ENCODE measurements at regions not wholly inside any gene's neighbourhood (a gene's known extent, or its start where the extent isn't known, plus 50 kb on each side); places are given as distances from the start of the nearest gene placed in this dataset.

DNA sequence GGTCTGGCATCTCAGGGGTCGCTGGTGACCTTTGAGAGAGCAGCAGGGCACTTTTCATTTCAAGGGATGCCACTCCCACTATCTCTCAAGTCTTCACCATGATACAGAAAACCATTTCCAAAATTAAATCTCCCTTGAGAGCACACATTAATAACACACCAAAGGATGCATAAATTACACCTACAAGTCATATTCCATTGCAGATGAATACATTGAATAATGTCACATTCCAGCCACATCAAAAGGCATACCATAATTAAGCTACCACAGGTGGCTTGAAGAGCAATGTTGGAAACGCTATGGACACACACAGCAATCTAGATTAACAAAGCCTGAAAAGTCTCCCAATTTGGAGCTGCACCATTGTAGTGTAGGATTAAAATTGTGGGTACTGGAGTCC is 353.3 kb upstream of the ZMIZ1 start:
- peaks cover 89% of the 10 kb centered on the region for H3K27me3 Mint-ChIP-seq (ENCODE audit: unreplicated experiment)
- no TSS peak for BruUV-seq (replicated peaks)
- no peaks in the 10 kb centered on the region for H3K4me1 Mint-ChIP-seq (ENCODE audit: low read depth, unreplicated experiment)
- H3K4me3 Mint-ChIP-seq (ENCODE audit: low read depth, unreplicated experiment): no peak overlapping the region
- no peak for DNase-seq
- intact Hi-C loops (cut with micrococcal nuclease; ENCODE audit: unreplicated experiment): no loop called here
- CTCF ChIA-PET: no interaction called here
- TF ChIP-seq, protein P1, sequence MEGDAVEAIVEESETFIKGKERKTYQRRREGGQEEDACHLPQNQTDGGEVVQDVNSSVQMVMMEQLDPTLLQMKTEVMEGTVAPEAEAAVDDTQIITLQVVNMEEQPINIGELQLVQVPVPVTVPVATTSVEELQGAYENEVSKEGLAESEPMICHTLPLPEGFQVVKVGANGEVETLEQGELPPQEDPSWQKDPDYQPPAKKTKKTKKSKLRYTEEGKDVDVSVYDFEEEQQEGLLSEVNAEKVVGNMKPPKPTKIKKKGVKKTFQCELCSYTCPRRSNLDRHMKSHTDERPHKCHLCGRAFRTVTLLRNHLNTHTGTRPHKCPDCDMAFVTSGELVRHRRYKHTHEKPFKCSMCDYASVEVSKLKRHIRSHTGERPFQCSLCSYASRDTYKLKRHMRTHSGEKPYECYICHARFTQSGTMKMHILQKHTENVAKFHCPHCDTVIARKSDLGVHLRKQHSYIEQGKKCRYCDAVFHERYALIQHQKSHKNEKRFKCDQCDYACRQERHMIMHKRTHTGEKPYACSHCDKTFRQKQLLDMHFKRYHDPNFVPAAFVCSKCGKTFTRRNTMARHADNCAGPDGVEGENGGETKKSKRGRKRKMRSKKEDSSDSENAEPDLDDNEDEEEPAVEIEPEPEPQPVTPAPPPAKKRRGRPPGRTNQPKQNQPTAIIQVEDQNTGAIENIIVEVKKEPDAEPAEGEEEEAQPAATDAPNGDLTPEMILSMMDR (IDR thresholded peaks at IDR 0.05; ENCODE audit: unreplicated experiment): no peak
- H3K27ac Mint-ChIP-seq (ENCODE audit: unreplicated experiment): no peak overlapping the region
- H3K36me3 Mint-ChIP-seq (ENCODE audit: insufficient read depth, unreplicated experiment): no peaks in the 10 kb centered on the region
- H3K9me3 Mint-ChIP-seq (ENCODE audit: low read depth, unreplicated experiment): no peaks in the 10 kb centered on the region

DNA sequence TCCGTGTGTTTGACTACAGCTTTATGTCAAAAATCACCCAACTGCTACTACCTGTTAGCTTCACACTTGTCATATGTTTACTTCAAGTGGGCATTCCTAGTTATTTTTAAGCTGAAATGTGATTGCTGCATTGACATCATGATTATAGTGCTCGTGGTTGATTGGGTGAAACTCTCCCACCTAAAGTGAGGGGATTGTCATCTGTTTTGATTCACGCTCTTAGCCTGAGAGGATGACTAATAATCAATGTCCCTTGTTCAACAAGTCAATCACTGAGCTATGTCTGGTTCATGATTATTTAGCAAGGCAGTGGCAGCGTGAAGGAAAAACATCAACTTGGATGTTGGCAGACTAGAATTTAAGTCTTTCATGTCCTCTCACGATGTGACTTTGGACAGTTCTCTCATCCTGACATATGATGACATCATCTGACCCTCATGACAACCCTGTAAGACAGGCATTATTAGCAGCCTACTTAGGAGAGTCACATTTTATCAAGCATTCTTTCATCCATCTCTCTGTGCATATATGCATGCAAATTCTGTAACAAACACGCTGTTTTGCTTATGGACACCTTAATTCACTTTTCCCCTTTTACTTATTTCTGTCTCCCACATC is 352.6 kb upstream of the ZMIZ1 start:
- H3K4me3 Mint-ChIP-seq (ENCODE audit: low read depth, unreplicated experiment): no peak overlapping the region
- no peaks in the 10 kb centered on the region for H3K36me3 Mint-ChIP-seq (ENCODE audit: insufficient read depth, unreplicated experiment)
- H3K27ac Mint-ChIP-seq (ENCODE audit: unreplicated experiment): no peak overlapping the region
- H3K4me1 Mint-ChIP-seq (ENCODE audit: low read depth, unreplicated experiment): no peaks in the 10 kb centered on the region
- CTCF ChIA-PET: no interaction called here
- no peaks in the 10 kb centered on the region for H3K9me3 Mint-ChIP-seq (ENCODE audit: low read depth, unreplicated experiment)
- peaks cover 89% of the 10 kb centered on the region for H3K27me3 Mint-ChIP-seq (ENCODE audit: unreplicated experiment)
- BruUV-seq (replicated peaks): no TSS peak
- TF ChIP-seq, protein P1 (IDR thresholded peaks at IDR 0.05; ENCODE audit: unreplicated experiment): no peak
- DNase-seq: no peak
- intact Hi-C loops (cut with micrococcal nuclease; ENCODE audit: unreplicated experiment): no loop called here

DNA sequence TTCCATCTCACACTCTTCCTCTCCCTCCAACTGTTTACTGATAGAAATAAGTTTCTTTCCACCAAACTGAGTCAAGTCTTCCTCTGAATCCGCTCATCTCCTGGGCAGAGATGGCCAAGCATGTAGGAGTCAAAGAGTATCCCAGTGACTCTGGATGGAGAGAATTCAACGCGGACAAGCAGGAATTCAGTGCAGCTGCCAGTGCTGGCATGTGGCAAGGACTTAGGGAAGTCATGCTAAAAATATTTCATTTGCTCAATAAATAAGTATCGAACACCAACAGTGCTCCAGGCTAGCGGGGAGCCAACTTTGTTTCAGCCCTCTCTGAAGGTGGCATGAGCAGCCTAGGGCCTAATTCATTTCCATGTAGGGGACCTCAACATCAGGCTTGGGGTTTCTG is 351.6 kb upstream of the ZMIZ1 start:
- intact Hi-C loops (cut with micrococcal nuclease; ENCODE audit: unreplicated experiment): no loop called here

DNA sequence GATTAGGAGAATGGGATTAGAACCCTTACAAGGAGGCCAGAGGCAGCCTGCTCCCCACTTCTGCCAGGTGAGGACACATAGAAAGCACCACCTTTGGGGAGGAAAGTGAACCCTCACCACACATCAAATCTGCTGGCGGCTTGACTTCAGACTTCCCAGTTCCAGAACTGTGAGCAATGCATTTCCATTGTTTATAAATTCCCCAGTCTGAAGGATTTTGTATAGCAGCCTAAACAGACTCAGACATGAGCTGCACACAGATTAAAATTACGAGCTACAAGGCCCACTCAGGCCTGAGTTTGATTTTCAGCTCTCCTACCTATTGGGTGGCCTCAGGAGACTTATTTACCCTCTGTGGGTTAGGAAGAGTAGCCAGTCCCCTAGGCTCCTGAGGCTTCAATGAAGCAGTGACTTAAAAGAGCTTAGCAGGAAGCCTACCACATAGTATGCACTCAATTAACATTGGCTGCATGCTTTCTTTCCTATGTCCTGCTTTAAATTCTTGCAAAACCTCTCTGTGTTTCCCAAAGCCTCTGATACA is 350.7 kb upstream of the ZMIZ1 start:
- Mint-ChIP-seq H3K27me3 (ENCODE audit: unreplicated experiment) (peaks cover 85% of the 10 kb centered on the region), H3K27ac (ENCODE audit: unreplicated experiment) (no peak overlapping the region), H3K4me3 (ENCODE audit: low read depth, unreplicated experiment) (no peak overlapping the region), H3K4me1 (ENCODE audit: low read depth, unreplicated experiment) (no peaks in the 10 kb centered on the region), H3K9me3 (ENCODE audit: low read depth, unreplicated experiment) (no peaks in the 10 kb centered on the region), H3K36me3 (ENCODE audit: insufficient read depth, unreplicated experiment) (no peaks in the 10 kb centered on the region)
- BruUV-seq (replicated peaks): no TSS peak
- no peak for DNase-seq
- TF ChIP-seq, protein P1 (IDR thresholded peaks at IDR 0.05; ENCODE audit: unreplicated experiment): no peak
- intact Hi-C loops (cut with micrococcal nuclease; ENCODE audit: unreplicated experiment): no loop called here
- CTCF ChIA-PET: no interaction called here

More for the DNA sequence above, 351.6 kb upstream of the ZMIZ1 start:
- no peak for DNase-seq
- TF ChIP-seq, protein P1 (IDR thresholded peaks at IDR 0.05; ENCODE audit: unreplicated experiment): no peak
- Mint-ChIP-seq H3K4me3 (ENCODE audit: low read depth, unreplicated experiment) (no peak overlapping the region), H3K27me3 (ENCODE audit: unreplicated experiment) (peaks cover 87% of the 10 kb centered on the region), H3K27ac (ENCODE audit: unreplicated experiment) (no peak overlapping the region), H3K9me3 (ENCODE audit: low read depth, unreplicated experiment) (no peaks in the 10 kb centered on the region), H3K4me1 (ENCODE audit: low read depth, unreplicated experiment) (no peaks in the 10 kb centered on the region), H3K36me3 (ENCODE audit: insufficient read depth, unreplicated experiment) (no peaks in the 10 kb centered on the region)
- no TSS peak for BruUV-seq (replicated peaks)
- CTCF ChIA-PET: no interaction called here
